Aorta (tissue), 5 donors: ENCODE measurements at regions not wholly inside any gene's neighbourhood (a gene's known extent, or its start where the extent isn't known, plus 50 kb on each side); places are given as distances from the start of the nearest gene placed in this dataset.
"Not testable (repeated sequence)": the region's sequence is repeated elsewhere in the genome, so short reads cannot be mapped to it uniquely, and the experiment has no call there.

ENCODE experiments used
- ATAC-seq: fragments of 200-7000 bp; cut with Tn5 transposase; one replicate; pipeline ENCODE4 v1.9.1; 2022; ENCODE audit warnings: moderate library complexity; ENCODE audit not compliant: low FRiP score
- DNase-seq, 2 donors: peaks; one replicate each; pipeline ENCODE4 v3.0.0-alpha.2; 2020
- H3K27ac ChIP-seq, 2 donors: one replicate each; pipeline ENCODE4 v1.5.1; 2013; ENCODE audit warnings: low read length in 2 of 2, mild to moderate bottlenecking in 2 of 2, moderate library complexity in 2 of 2, control low read depth in 1 of 2, inconsistent platforms in 1 of 2, low read depth in 1 of 2
- H3K27me3 ChIP-seq, 2 donors: one replicate each; pipeline ENCODE4 v1.6.1; 2013; ENCODE audit warnings: control low read depth in 1 of 2, low read length in 1 of 2, mild to moderate bottlenecking in 1 of 2, moderate library complexity in 1 of 2; ENCODE audit not compliant: insufficient read depth in 2 of 2, control insufficient read depth in 1 of 2
- H3K36me3 ChIP-seq, 2 donors: one replicate each; pipeline ENCODE4 v1.6.1; 2013; ENCODE audit warnings: control low read depth in 1 of 2, low read length in 1 of 2, mild to moderate bottlenecking in 1 of 2; ENCODE audit not compliant: insufficient read depth in 2 of 2, control insufficient read depth in 1 of 2
- H3K4me1 ChIP-seq, 2 donors: one replicate each; pipeline ENCODE4 v1.6.1; 2013; ENCODE audit warnings: low read length in 2 of 2, control low read depth in 1 of 2, mild to moderate bottlenecking in 1 of 2, moderate library complexity in 1 of 2; ENCODE audit not compliant: insufficient read depth in 2 of 2, control insufficient read depth in 1 of 2
- H3K4me3 ChIP-seq, 2 donors: one replicate each; pipeline ENCODE4 v1.5.1; 2013; ENCODE audit warnings: low read length in 2 of 2, control low read depth in 1 of 2, mild to moderate bottlenecking in 1 of 2
- H3K9me3 ChIP-seq: one replicate; pipeline ENCODE4 v1.6.1; 2013; ENCODE audit warnings: mild to moderate bottlenecking, low read length; ENCODE audit not compliant: control insufficient read depth
- WGBS, 2 donors: extraction: QIAGEN DNeasy Blood & Tissue Kit; methylation state at CpG; one replicate each; pipeline ENCODE4 v1.1.7; 2013; 5-methylcytosine and 5-hydroxymethylcytosine counted together
- intact Hi-C, 2 donors: fragments of 100-400 bp; cut with DNase I; formaldehyde crosslinking; loops; one replicate each; pipeline versions ENCODE4 v1.14.2 to v1.15.0; 2022
- donor health status: healthy with polysubstance abuse.
- donor health status: Bipolar disorder and iron deficiency.
- donor health status: DM: no; HTN: no; CAD: no.
- donor health status: DM: no; HTN: no; CAD: no.
- donor health status: DM: yes; HTN: yes; CAD: no.

DNA sequence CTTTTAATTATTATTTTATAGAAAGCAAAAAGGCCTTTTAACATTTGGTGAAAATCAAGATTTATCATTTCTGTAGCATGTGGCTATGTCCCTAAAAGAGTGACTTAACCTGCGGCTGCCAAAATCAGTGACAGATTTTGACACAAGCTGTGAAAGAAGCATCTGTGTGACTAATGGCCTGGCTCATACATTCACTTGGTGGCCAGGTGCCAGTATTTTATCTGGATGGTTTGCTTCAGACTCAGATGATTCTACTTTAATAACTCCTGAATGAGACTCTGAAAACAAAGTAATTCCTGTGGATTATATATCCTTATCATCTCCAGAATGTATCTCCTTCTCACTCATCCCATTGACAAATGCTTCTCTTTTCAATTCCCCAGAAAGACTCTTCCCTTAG lies 103.0 kb downstream of the FSCB start:
- ATAC-seq (no peak), DNase-seq (no peak)
- H3K27me3 ChIP-seq = no peaks in the 10 kb centered on the region
- intact Hi-C loops = no loop called here
- no peaks in the 10 kb centered on the region for H3K9me3 ChIP-seq
- WGBS, 2 donors = 51 to 52% methylated on average over 1 of the region's 1 CpG
- no peaks in the 10 kb centered on the region for H3K36me3 ChIP-seq
- no peak overlapping the region for H3K4me3 ChIP-seq
- H3K4me1 ChIP-seq = no peaks in the 10 kb centered on the region
- H3K27ac ChIP-seq = no peak overlapping the region

DNA sequence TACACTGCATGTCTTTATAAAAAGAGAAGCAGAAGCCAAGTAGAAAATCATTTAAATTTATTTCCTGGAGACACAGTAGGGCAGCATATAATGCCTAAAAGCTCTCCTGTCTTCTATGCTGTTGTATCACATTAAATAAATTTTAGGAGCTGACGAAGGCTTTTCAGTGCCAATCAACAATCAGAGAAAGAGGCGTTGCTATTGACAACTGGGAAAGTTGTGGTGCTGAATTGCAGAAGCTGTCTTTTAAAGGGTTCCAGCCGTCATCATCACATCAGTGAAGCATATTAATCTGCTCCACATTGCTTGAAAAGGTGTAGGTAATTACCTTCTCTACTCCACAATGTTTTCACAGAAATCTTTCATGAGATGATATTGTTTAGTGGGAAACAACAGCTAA lies 103.9 kb downstream of the FSCB start:
- H3K9me3 ChIP-seq = no peaks in the 10 kb centered on the region
- 71 to 77% methylated on average over 3 of the region's 3 CpGs for WGBS, 2 donors
- no peak overlapping the region for H3K4me3 ChIP-seq
- H3K27ac ChIP-seq = no peak overlapping the region
- no peaks in the 10 kb centered on the region for H3K27me3 ChIP-seq
- DNase-seq = no peak
- no peaks in the 10 kb centered on the region for H3K4me1 ChIP-seq
- H3K36me3 ChIP-seq = no peaks in the 10 kb centered on the region
- ATAC-seq = no peak
- intact Hi-C loops = no loop called here

DNA sequence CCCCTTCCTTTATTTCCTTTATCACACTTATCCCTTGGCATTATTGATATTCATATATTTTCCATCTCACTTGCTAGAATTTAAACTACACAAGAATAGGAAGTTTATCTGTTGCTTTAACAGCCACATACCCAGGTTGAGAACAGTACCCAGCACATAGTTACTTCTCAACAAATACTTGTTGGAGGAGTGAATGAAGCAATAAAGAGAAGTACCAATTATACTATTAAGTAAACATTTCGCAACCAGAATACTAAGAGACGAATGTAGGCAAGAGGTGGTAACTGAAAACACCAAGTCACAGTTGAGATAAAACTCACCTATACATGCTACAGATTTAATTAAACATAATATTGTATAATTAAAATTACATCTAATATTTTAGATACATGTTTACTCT lies 110.9 kb downstream of the FSCB start:
- no peak for ATAC-seq
- intact Hi-C loops = no loop called here
- H3K4me3 ChIP-seq = no peak overlapping the region
- H3K9me3 ChIP-seq = no peaks in the 10 kb centered on the region
- no peak overlapping the region for H3K27ac ChIP-seq
- no peaks in the 10 kb centered on the region for H3K36me3 ChIP-seq
- no peak for DNase-seq
- H3K4me1 ChIP-seq = no peaks in the 10 kb centered on the region
- H3K27me3 ChIP-seq = no peaks in the 10 kb centered on the region
- WGBS, 2 donors = 85% methylated on average over 2 of the region's 2 CpGs

DNA sequence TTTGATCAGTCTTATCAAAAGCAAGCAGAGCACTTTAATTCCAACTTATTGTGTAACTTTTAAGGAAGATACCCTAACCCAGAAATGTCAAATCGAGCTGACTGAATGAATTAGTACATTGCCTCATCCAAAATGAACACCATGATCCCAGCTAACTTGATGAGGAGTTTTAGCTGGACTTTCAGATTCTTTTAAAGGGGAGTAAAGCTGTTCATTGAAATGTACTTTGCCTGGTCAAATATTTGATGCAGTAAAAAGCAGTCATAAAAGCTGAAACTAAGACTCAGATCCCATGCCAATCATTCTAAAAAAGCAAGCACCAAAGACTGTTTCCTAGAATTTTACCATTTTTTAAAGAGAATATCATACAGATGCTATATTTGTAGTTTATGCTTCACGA lies 114.1 kb downstream of the FSCB start:
- ATAC-seq = no peak
- intact Hi-C loops = no loop called here
- WGBS, 2 donors = 56 to 62% methylated on average over 2 of the region's 2 CpGs

DNA sequence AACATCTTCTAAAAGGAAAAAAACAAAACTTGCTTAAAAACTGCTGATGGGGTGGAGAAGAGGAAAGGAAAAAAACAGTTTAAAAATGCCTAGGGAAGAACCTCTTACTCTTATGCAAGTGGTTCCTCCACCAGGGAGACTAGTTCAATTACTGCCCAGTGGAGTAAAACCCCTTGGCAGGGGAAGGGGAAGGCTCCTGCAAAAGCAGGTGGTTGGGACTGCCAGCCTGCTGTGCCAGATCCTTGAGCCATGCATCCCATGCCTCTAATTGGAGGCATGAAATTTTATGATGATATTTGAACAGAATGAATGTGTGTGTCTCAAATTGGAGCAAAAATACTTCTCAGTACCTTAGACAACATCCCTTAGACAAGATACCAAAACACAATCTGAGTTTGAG lies 118.8 kb downstream of the FSCB start:
- no peak for DNase-seq
- Histone ChIP-seq H3K27me3 (no peaks in the 10 kb centered on the region), H3K4me3 (no peak overlapping the region), H3K36me3 (no peaks in the 10 kb centered on the region), H3K27ac (no peak overlapping the region), H3K9me3 (no peaks in the 10 kb centered on the region), H3K4me1 (no peaks in the 10 kb centered on the region)
- ATAC-seq = no peak
- intact Hi-C loops = no loop called here

More for the DNA sequence above, 114.1 kb downstream of the FSCB start:
- H3K4me1 ChIP-seq = no peaks in the 10 kb centered on the region
- no peaks in the 10 kb centered on the region for H3K27me3 ChIP-seq
- H3K4me3 ChIP-seq = no peak overlapping the region
- no peak overlapping the region for H3K27ac ChIP-seq
- DNase-seq = no peak
- no peaks in the 10 kb centered on the region for H3K36me3 ChIP-seq
- H3K9me3 ChIP-seq = no peaks in the 10 kb centered on the region

DNA sequence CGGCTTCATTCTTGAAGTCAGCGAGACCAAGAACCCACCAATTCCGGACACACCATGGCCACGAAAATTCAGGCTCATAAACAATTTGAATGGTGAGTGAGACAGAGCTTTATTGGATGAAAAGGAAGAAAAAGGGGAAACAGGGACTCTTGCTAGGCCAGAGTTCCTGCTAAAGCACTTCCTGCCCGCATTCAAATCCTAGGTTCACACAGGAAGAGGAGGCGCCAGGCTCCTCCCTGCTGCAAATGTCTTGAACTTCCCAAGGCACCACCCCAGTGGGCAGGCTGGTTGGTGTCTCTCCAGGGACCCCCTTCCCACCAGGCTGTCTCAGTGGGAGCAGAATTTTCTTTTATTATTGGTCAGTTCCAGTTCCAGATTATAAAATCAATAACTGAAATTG lies 121.2 kb downstream of the FSCB start:
- Histone ChIP-seq H3K27me3 (no peaks in the 10 kb centered on the region), H3K36me3 (no peaks in the 10 kb centered on the region), H3K27ac (no peak overlapping the region), H3K9me3 (no peaks in the 10 kb centered on the region), H3K4me3 (no peak overlapping the region), H3K4me1 (no peaks in the 10 kb centered on the region)
- 87 to 89% methylated on average over 6 of the region's 6 CpGs for WGBS, 2 donors
- no peak for ATAC-seq
- intact Hi-C loops = no loop called here
- DNase-seq = no peak

DNA sequence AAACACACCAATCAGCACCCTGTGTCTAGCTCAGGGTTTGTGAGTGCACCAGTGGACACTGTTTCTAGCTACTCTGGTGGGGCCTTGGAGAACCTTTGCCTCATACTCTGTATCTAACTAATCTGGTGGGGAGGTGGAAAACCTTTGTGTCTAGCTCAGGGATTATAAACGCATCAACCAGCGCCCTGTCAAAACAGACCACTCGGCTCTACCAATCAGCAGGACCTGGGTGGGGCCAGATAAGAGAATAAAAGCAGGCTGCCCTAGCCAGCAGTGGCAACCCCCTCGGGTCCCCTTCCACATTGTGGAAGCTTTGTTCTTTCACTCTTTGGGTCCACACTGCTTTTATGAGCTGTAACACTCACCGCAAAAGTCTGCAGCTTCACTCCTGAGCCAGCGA lies 121.8 kb downstream of the FSCB start:
- H3K27me3 ChIP-seq, H3K36me3 ChIP-seq, H3K9me3 ChIP-seq, H3K4me1 ChIP-seq, ATAC-seq, H3K27ac ChIP-seq, intact Hi-C loops, DNase-seq, H3K4me3 ChIP-seq: not testable (repeated sequence)
- WGBS, 2 donors = 85 to 90% methylated on average over 6 of the region's 6 CpGs

DNA sequence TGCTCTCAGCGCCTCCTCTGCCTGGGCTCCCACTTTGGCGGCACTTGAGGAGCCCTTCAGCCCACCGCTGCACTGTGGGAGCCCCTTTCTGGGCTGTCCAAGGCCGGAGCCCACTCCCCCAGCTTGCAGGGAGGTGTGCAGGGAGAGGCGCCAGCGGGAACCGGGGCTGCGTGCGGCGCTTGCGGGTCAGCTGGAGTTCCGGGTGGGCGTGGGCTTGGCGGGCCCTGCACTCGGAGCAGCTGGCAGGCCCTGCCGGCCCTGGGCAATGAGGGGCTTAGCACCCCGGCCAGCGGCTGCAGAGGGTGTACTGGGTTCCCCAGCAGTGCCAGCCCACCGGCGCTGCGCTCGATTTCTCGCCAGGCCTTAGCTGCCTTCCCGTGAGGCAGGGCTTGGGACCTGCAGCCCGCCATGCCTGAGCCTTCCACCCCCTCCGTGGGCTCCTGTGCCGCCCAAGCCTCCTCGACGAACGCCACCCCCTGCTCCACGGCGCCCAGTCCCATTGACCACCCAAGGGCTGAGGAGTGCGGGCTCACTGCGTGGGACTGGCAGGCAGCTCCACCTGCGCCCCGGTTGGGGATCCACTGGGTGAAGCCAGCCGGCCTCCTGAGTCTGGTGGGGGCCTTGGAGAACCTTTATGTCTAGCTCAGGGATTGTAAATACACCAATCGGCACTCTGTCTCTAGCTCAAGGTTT lies 122.3 kb downstream of the FSCB start:
- DNase-seq = peak; percentile 36 to 47
- not testable (repeated sequence) for H3K9me3 ChIP-seq

DNA sequence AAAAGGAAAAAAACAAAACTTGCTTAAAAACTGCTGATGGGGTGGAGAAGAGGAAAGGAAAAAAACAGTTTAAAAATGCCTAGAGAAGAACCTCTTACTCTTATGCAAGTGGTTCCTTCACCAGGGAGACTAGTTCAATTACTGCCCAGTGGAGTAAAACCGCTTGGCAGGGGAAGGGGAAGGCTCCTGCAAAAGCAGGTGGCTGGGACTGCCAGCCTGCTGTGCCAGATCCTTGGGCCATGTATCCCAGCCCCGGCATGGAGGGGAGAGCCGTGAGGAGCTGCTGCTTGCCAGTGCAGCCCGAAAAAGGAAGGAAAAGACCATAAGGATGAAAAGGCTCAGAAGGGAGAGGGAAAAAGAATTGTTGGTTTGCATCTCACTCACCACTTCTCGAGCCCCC lies 123.0 kb downstream of the FSCB start:
- DNase-seq (no peak), ATAC-seq (no peak)
- H3K9me3 ChIP-seq = no peaks in the 10 kb centered on the region
- no peak overlapping the region for H3K4me3 ChIP-seq
- WGBS, 2 donors = 77 to 81% methylated on average over 5 of the region's 5 CpGs
- no peak overlapping the region for H3K27ac ChIP-seq
- H3K36me3 ChIP-seq = no peaks in the 10 kb centered on the region
- intact Hi-C loops = no loop called here
- H3K27me3 ChIP-seq = no peaks in the 10 kb centered on the region
- H3K4me1 ChIP-seq = no peaks in the 10 kb centered on the region

More for the DNA sequence above, 122.3 kb downstream of the FSCB start:
- H3K27ac ChIP-seq, H3K27me3 ChIP-seq, H3K36me3 ChIP-seq, H3K4me3 ChIP-seq, intact Hi-C loops, H3K4me1 ChIP-seq, ATAC-seq: not testable (repeated sequence)
- WGBS, 2 donors = 96 to 97% methylated on average over 31 to 38 of the region's 38 CpGs
